ENCODE measurements at regions not wholly inside any gene's neighbourhood (a gene's known extent, or its start where the extent isn't known, plus 50 kb on each side); places are given as distances from the start of the nearest gene placed in this dataset.

GRCh38 chr14:79937433-79937832, 273.9 kb downstream of the DIO2 start:
- TF ChIP-seq CTCF (IDR thresholded peaks at IDR 0.05) (no peak), POLR2A (IDR thresholded peaks at IDR 0.05) (no peak)

Measured in body of pancreas (tissue), 4 donors.